ENCODE measurements at regions not wholly inside any gene's neighbourhood (a gene's known extent, or its start where the extent isn't known, plus 50 kb on each side); places are given as distances from the start of the nearest gene placed in this dataset.

- no peak for DNase-seq (ENCODE audit: extremely low spot score, unreplicated experiment)
These were observed 184.2 kb upstream of the ZEB2 start for GRCh38 chr2:144703852-144704708.

GRCh38 chr2:144702051-144702450 lies 182.1 kb upstream of the ZEB2 start:
- TF ChIP-seq CTCF (IDR thresholded peaks at IDR 0.05), result no peak
- Mint-ChIP-seq H3K4me1 (ENCODE audit: unreplicated experiment) (peaks cover 4% of the 10 kb centered on the region), H3K27ac (ENCODE audit: unreplicated experiment) (no peak overlapping the region), H3K9me3 (ENCODE audit: unreplicated experiment) (peaks cover 8% of the 10 kb centered on the region), H3K36me3 (ENCODE audit: unreplicated experiment) (no peaks in the 10 kb centered on the region), H3K4me3 (ENCODE audit: unreplicated experiment) (no peak overlapping the region), H3K27me3 (ENCODE audit: unreplicated experiment) (no peaks in the 10 kb centered on the region)
- no peak for DNase-seq (ENCODE audit: extremely low spot score, unreplicated experiment)

More at GRCh38 chr2:144703852-144704708, 184.2 kb upstream of the ZEB2 start:
- Mint-ChIP-seq H3K36me3 (ENCODE audit: unreplicated experiment) (no peaks in the 10 kb centered on the region), H3K9me3 (ENCODE audit: unreplicated experiment) (peaks cover 4% of the 10 kb centered on the region), H3K27me3 (ENCODE audit: unreplicated experiment) (no peaks in the 10 kb centered on the region), H3K27ac (ENCODE audit: unreplicated experiment) (no peak overlapping the region), H3K4me3 (ENCODE audit: unreplicated experiment) (no peak overlapping the region), H3K4me1 (ENCODE audit: unreplicated experiment) (peaks cover 13% of the 10 kb centered on the region)
- TF ChIP-seq CTCF (IDR thresholded peaks at IDR 0.05), result no peak

GRCh38 chr2:144701259-144701658 lies 181.3 kb upstream of the ZEB2 start:
- DNase-seq (ENCODE audit: extremely low spot score, unreplicated experiment), result no peak
- Mint-ChIP-seq H3K4me3 (ENCODE audit: unreplicated experiment) (no peak overlapping the region), H3K27me3 (ENCODE audit: unreplicated experiment) (no peaks in the 10 kb centered on the region), H3K9me3 (ENCODE audit: unreplicated experiment) (peaks cover 8% of the 10 kb centered on the region), H3K36me3 (ENCODE audit: unreplicated experiment) (no peaks in the 10 kb centered on the region), H3K27ac (ENCODE audit: unreplicated experiment) (no peak overlapping the region), H3K4me1 (ENCODE audit: unreplicated experiment) (peaks cover 4% of the 10 kb centered on the region)
- no peak for TF ChIP-seq CTCF (IDR thresholded peaks at IDR 0.05)

GRCh38 chr2:144698156-144698555 lies 178.2 kb upstream of the ZEB2 start:
- no peaks in the 10 kb centered on the region for H3K27me3 Mint-ChIP-seq (ENCODE audit: unreplicated experiment)
- no peaks in the 10 kb centered on the region for H3K4me1 Mint-ChIP-seq (ENCODE audit: unreplicated experiment)
- no peaks in the 10 kb centered on the region for H3K36me3 Mint-ChIP-seq (ENCODE audit: unreplicated experiment)
- no peak for DNase-seq (ENCODE audit: extremely low spot score, unreplicated experiment)
- no peak overlapping the region for H3K4me3 Mint-ChIP-seq (ENCODE audit: unreplicated experiment)
- peaks cover 8% of the 10 kb centered on the region for H3K9me3 Mint-ChIP-seq (ENCODE audit: unreplicated experiment)
- no peak overlapping the region for H3K27ac Mint-ChIP-seq (ENCODE audit: unreplicated experiment)
- no peak for TF ChIP-seq CTCF (IDR thresholded peaks at IDR 0.05)

GRCh38 chr2:144695657-144696056 lies 175.7 kb upstream of the ZEB2 start:
- DNase-seq (ENCODE audit: extremely low spot score, unreplicated experiment), result no peak
- Mint-ChIP-seq H3K27me3 (ENCODE audit: unreplicated experiment) (no peaks in the 10 kb centered on the region), H3K9me3 (ENCODE audit: unreplicated experiment) (peaks cover 8% of the 10 kb centered on the region), H3K27ac (ENCODE audit: unreplicated experiment) (no peak overlapping the region), H3K4me1 (ENCODE audit: unreplicated experiment) (no peaks in the 10 kb centered on the region), H3K36me3 (ENCODE audit: unreplicated experiment) (no peaks in the 10 kb centered on the region), H3K4me3 (ENCODE audit: unreplicated experiment) (no peak overlapping the region)
- TF ChIP-seq CTCF (IDR thresholded peaks at IDR 0.05), result no peak

All from osteocyte (in vitro differentiated cells).